ENCODE measurements at regions not wholly inside any gene's neighbourhood (a gene's known extent, or its start where the extent isn't known, plus 50 kb on each side); places are given as distances from the start of the nearest gene placed in this dataset.

GRCh38 chr10:90195288-90195840, 494.0 kb downstream of the KIF20B start:
- Histone ChIP-seq H3K9me3 (ENCODE audit: control insufficient read depth in 1 of 2, insufficient read depth in 1 of 2, low read length in 2 of 2) (no peaks in the 10 kb centered on the region), H3K36me3 (ENCODE audit: insufficient read depth, low read length) (no peaks in the 10 kb centered on the region), H3K4me1 (ENCODE audit: insufficient read depth, low read length) (no peaks in the 10 kb centered on the region), H3K27ac (ENCODE audit: low read depth in 1 of 2, low read length in 2 of 2) (no peak overlapping the region), H3K27me3 (ENCODE audit: control insufficient read depth in 1 of 2, insufficient read depth in 2 of 2, low read length in 2 of 2) (no peaks in the 10 kb centered on the region), H3K4me3 (ENCODE audit: low read length) (no peak overlapping the region)
- H3K27me3 Mint-ChIP-seq: no peaks in the 10 kb centered on the region
- H3K9me3 Mint-ChIP-seq: no peaks in the 10 kb centered on the region
- no peak for TF ChIP-seq CTCF (IDR thresholded peaks at IDR 0.05)
- CTCF ChIA-PET: interaction anchor here (0.6 kb wide), 1 partner anchor 9 kb away, joined by 3 read pairs; no protein-coding TSS in a partner anchor
- ATAC-seq (ENCODE audit: poor library complexity): no peak
- POLR2A ChIA-PET: no interaction called here
- no peaks in the 10 kb centered on the region for H3K4me1 Mint-ChIP-seq (ENCODE audit: low read depth)
- no peaks in the 10 kb centered on the region for H3K36me3 Mint-ChIP-seq (ENCODE audit: low read depth)
- H3K27ac Mint-ChIP-seq: no peak overlapping the region
- DNase-seq: no peak
- intact Hi-C loops (cut with DNase I, micrococcal nuclease): no loop called here
- no peak overlapping the region for H3K4me3 Mint-ChIP-seq

GRCh38 chr10:90197766-90198165, 496.4 kb downstream of the KIF20B start:
- Histone ChIP-seq H3K4me1 (ENCODE audit: insufficient read depth, low read length) (no peaks in the 10 kb centered on the region), H3K27ac (ENCODE audit: low read depth in 1 of 2, low read length in 2 of 2) (no peak overlapping the region), H3K4me3 (ENCODE audit: low read length) (no peak overlapping the region), H3K27me3 (ENCODE audit: control insufficient read depth in 1 of 2, insufficient read depth in 2 of 2, low read length in 2 of 2) (no peaks in the 10 kb centered on the region), H3K36me3 (ENCODE audit: insufficient read depth, low read length) (no peaks in the 10 kb centered on the region), H3K9me3 (ENCODE audit: control insufficient read depth in 1 of 2, insufficient read depth in 1 of 2, low read length in 2 of 2) (no peaks in the 10 kb centered on the region)
- Mint-ChIP-seq H3K27ac (no peak overlapping the region), H3K27me3 (no peaks in the 10 kb centered on the region), H3K36me3 (ENCODE audit: low read depth) (no peaks in the 10 kb centered on the region), H3K9me3 (no peaks in the 10 kb centered on the region), H3K4me3 (no peak overlapping the region), H3K4me1 (ENCODE audit: low read depth) (no peaks in the 10 kb centered on the region)
- ChIA-PET CTCF (no interaction called here), POLR2A (no interaction called here)
- no peak for TF ChIP-seq CTCF (IDR thresholded peaks at IDR 0.05)
- intact Hi-C loops (cut with DNase I, micrococcal nuclease): no loop called here
- no peak for DNase-seq
- no peak for ATAC-seq (ENCODE audit: poor library complexity)

- H3K4me3 Mint-ChIP-seq: no peak overlapping the region
- no peak for TF ChIP-seq CTCF (IDR thresholded peaks at IDR 0.05)
- no peak overlapping the region for H3K27ac Mint-ChIP-seq
These were observed 497.7 kb downstream of the KIF20B start for GRCh38 chr10:90199093-90199492.

More at GRCh38 chr10:90199093-90199492, 497.7 kb downstream of the KIF20B start:
- no peaks in the 10 kb centered on the region for H3K9me3 ChIP-seq (ENCODE audit: control insufficient read depth in 1 of 2, insufficient read depth in 1 of 2, low read length in 2 of 2)
- ChIA-PET POLR2A (no interaction called here), CTCF (no interaction called here)
- DNase-seq (no peak), ATAC-seq (ENCODE audit: poor library complexity) (no peak)
- H3K27ac ChIP-seq (ENCODE audit: low read depth in 1 of 2, low read length in 2 of 2): no peak overlapping the region
- H3K4me3 ChIP-seq (ENCODE audit: low read length): no peak overlapping the region
- H3K4me1 ChIP-seq (ENCODE audit: insufficient read depth, low read length): no peaks in the 10 kb centered on the region
- no peaks in the 10 kb centered on the region for H3K27me3 ChIP-seq (ENCODE audit: control insufficient read depth in 1 of 2, insufficient read depth in 2 of 2, low read length in 2 of 2)
- H3K36me3 ChIP-seq (ENCODE audit: insufficient read depth, low read length): no peaks in the 10 kb centered on the region
- H3K36me3 Mint-ChIP-seq (ENCODE audit: low read depth): no peaks in the 10 kb centered on the region
- H3K9me3 Mint-ChIP-seq: no peaks in the 10 kb centered on the region
- intact Hi-C loops (cut with DNase I, micrococcal nuclease): no loop called here
- H3K4me1 Mint-ChIP-seq (ENCODE audit: low read depth): no peaks in the 10 kb centered on the region
- no peaks in the 10 kb centered on the region for H3K27me3 Mint-ChIP-seq

Measured in CD4-positive, alpha-beta T cell (primary cell).